ENCODE measurements at regions not wholly inside any gene's neighbourhood (a gene's known extent, or its start where the extent isn't known, plus 50 kb on each side); places are given as distances from the start of the nearest gene placed in this dataset.

DNA sequence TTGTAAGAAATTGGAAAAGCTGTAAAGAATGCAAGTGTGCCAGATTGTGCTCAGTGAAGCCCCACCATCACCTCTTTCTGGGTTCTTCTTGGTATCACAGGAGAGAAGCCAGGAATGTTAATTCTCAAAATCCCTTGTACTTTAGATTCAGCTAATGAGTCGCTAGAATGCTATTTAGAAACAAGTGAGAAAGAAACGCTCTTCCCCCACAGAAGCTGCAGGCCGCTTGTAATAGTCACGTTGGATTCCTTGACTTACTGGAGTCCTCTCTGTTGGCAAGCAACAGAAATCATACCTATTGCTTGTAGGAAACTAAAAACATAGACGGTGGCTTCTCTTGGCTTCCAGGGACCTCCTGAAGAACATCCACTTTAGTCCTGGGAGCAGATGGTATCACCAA is 375.6 kb upstream of the LRATD1 start:
- no peaks in the 10 kb centered on the region for H3K36me3 ChIP-seq
- intact Hi-C loops (cut with DNase I; ENCODE audit: low total_unique reads) = no loop called here
- WGBS, 2 donors (ENCODE audit: low coverage in 1 of 2) = 78 to 83% methylated on average over 5 of the region's 5 CpGs

GRCh38 chr2:14257801-14258507 is 374.6 kb upstream of the LRATD1 start:
- intact Hi-C loops (cut with DNase I; ENCODE audit: low total_unique reads) (no loop called here), in situ Hi-C loops (cut with MboI; ENCODE audit: low pct_ligation_motif_present in 1 of 4, low pct_unique_long_range_greater_than_20kb in 1 of 4, low sequenced_read_pairs in 3 of 4) (no loop called here)
- H3K36me3 ChIP-seq = no peaks in the 10 kb centered on the region
- H3K27ac ChIP-seq = no peak overlapping the region
- no peaks in the 10 kb centered on the region for H3K4me1 ChIP-seq
- no peak for TF ChIP-seq POLR2AphosphoS5 (IDR thresholded peaks at IDR 0.05)
- no peak for TF ChIP-seq EP300 (IDR thresholded peaks at IDR 0.05; ENCODE audit: low read depth)
- TF ChIP-seq POLR2A (IDR thresholded peaks at IDR 0.05) = no peak
- H3K9me3 ChIP-seq = no peaks in the 10 kb centered on the region
- no peak overlapping the region for H3K4me3 ChIP-seq
- no peak for DNase-seq
- H3K27me3 ChIP-seq = no peaks in the 10 kb centered on the region

More for the DNA sequence above, 375.6 kb upstream of the LRATD1 start:
- no peaks in the 10 kb centered on the region for H3K27me3 ChIP-seq
- H3K9me3 ChIP-seq = no peaks in the 10 kb centered on the region
- H3K4me3 ChIP-seq = no peak overlapping the region
- no peak for TF ChIP-seq POLR2A (IDR thresholded peaks at IDR 0.05)
- TF ChIP-seq EP300 (IDR thresholded peaks at IDR 0.05; ENCODE audit: low read depth) = no peak
- TF ChIP-seq CTCF (IDR thresholded peaks at IDR 0.05) = no peak
- no peak for TF ChIP-seq POLR2AphosphoS5 (IDR thresholded peaks at IDR 0.05)
- no peaks in the 10 kb centered on the region for H3K4me1 ChIP-seq
- in situ Hi-C loops (cut with MboI; ENCODE audit: low pct_ligation_motif_present in 1 of 4, low pct_unique_long_range_greater_than_20kb in 1 of 4, low sequenced_read_pairs in 3 of 4) = no loop called here
- no peak overlapping the region for H3K27ac ChIP-seq
- DNase-seq = no peak

DNA sequence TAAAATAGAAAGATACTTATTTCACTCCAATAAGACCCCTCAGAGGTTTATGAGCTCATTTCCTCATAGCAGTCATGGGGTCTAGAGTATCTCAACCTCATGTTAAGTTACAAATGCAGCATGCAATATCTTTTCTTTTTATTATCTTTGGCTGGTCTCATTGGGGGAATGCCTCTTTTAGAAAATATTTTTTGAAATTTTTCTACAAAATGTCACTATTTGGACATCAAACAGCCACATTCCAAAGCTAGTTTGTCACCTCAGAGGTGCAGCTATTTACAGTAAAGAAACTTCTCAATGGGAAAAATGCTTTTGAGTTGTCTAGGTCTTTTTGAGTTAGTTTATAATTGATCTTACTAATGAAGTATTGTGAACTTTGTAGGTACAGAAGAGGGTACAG is 370.7 kb upstream of the LRATD1 start:
- in situ Hi-C loops (cut with MboI; ENCODE audit: low pct_ligation_motif_present in 1 of 4, low pct_unique_long_range_greater_than_20kb in 1 of 4, low sequenced_read_pairs in 3 of 4) = no loop called here
- intact Hi-C loops (cut with DNase I; ENCODE audit: low total_unique reads) = no loop called here
- TF ChIP-seq POLR2AphosphoS5 (IDR thresholded peaks at IDR 0.05) (no peak), POLR2A (IDR thresholded peaks at IDR 0.05) (no peak), CTCF (IDR thresholded peaks at IDR 0.05) (no peak), EP300 (IDR thresholded peaks at IDR 0.05; ENCODE audit: low read depth) (no peak)
- Histone ChIP-seq H3K4me3 (no peak overlapping the region), H3K9me3 (no peaks in the 10 kb centered on the region), H3K4me1 (no peaks in the 10 kb centered on the region), H3K27ac (no peak overlapping the region), H3K36me3 (no peaks in the 10 kb centered on the region), H3K27me3 (no peaks in the 10 kb centered on the region)
- DNase-seq = no peak

- Histone ChIP-seq H3K27me3 (no peaks in the 10 kb centered on the region), H3K4me1 (no peaks in the 10 kb centered on the region), H3K9me3 (no peaks in the 10 kb centered on the region), H3K36me3 (no peaks in the 10 kb centered on the region), H3K4me3 (no peak overlapping the region), H3K27ac (no peak overlapping the region)
- no peak for TF ChIP-seq POLR2AphosphoS5 (IDR thresholded peaks at IDR 0.05)
- no peak for TF ChIP-seq CTCF (IDR thresholded peaks at IDR 0.05)
- no peak for TF ChIP-seq EP300 (IDR thresholded peaks at IDR 0.05; ENCODE audit: low read depth)
- TF ChIP-seq POLR2A (IDR thresholded peaks at IDR 0.05) = no peak
- in situ Hi-C loops (cut with MboI; ENCODE audit: low pct_ligation_motif_present in 1 of 4, low pct_unique_long_range_greater_than_20kb in 1 of 4, low sequenced_read_pairs in 3 of 4) (no loop called here), intact Hi-C loops (cut with DNase I; ENCODE audit: low total_unique reads) (no loop called here)
- no peak for DNase-seq
Measured at GRCh38 chr2:14263053-14263452, 369.5 kb upstream of the LRATD1 start.

DNA sequence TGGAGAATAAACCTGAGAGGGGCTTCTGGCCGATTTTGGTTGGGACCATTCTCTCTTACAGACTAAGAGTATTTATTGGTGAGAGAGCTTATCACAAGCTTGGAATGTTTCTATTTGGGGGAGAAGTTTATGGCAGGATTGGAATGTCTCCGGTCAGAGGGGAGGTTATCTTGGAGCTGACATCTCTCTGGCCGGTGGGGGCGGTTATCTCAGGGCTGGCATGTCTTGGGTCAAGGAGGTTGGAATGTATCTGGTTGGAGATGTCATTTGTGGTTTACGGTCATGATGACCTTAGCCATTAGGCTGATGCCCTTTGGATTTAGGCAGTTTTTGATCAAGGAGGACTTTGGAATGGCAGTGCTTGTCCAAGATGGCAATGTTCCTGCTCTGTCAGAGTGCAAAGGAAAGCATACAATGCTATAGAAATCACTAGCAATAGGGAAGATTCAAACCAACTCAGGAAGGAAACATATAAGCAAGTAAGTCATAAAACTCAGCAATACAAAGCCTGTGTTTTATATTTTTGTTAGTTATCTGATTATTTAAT is 362.4 kb upstream of the LRATD1 start:
- Histone ChIP-seq H3K9me3 (no peaks in the 10 kb centered on the region), H3K36me3 (no peaks in the 10 kb centered on the region), H3K27ac (no peak overlapping the region), H3K4me1 (no peaks in the 10 kb centered on the region), H3K4me3 (no peak overlapping the region), H3K27me3 (no peaks in the 10 kb centered on the region)
- DNase-seq = no peak
- no peak for TF ChIP-seq POLR2AphosphoS5 (IDR thresholded peaks at IDR 0.05)
- TF ChIP-seq EP300 (IDR thresholded peaks at IDR 0.05; ENCODE audit: low read depth) = no peak
- no peak for TF ChIP-seq POLR2A (IDR thresholded peaks at IDR 0.05)
- TF ChIP-seq CTCF (IDR thresholded peaks at IDR 0.05) = no peak
- intact Hi-C loops (cut with DNase I; ENCODE audit: low total_unique reads) = no loop called here
- in situ Hi-C loops (cut with MboI; ENCODE audit: low pct_ligation_motif_present in 1 of 4, low pct_unique_long_range_greater_than_20kb in 1 of 4, low sequenced_read_pairs in 3 of 4) = no loop called here
- 86 to 87% methylated on average over 5 of the region's 5 CpGs for WGBS, 2 donors (ENCODE audit: low coverage in 1 of 2)
